Loucy (cell line): ENCODE measurements at regions not wholly inside any gene's neighbourhood (a gene's known extent, or its start where the extent isn't known, plus 50 kb on each side); places are given as distances from the start of the nearest gene placed in this dataset.

ENCODE experiments used
- H2AFZ ChIP-seq: fragments of 200-600 bp; sonication (generic); 2 replicates; pipeline ENCODE4 v1.6.0; 2016; ENCODE audit warnings: antibody characterized with exemption, mild to moderate bottlenecking, low read length, moderate library complexity
- H3F3A ChIP-seq: fragments of 200-600 bp; 2 replicates; pipeline ENCODE4 v1.6.0; 2016; ENCODE audit warnings: antibody characterized with exemption, low read depth, mild to moderate bottlenecking
- H3K27me3 ChIP-seq: fragments of 200-600 bp; sonication (generic); 2 replicates; pipeline ENCODE4 v1.6.1; 2014; ENCODE audit warnings: low read length, mild to moderate bottlenecking; ENCODE audit not compliant: insufficient read depth, poor library complexity, severe bottlenecking
- H3K36me3 ChIP-seq: fragments of 200-600 bp; sonication (generic); 2 replicates; pipeline ENCODE4 v1.6.1; 2016; ENCODE audit warnings: low read length; ENCODE audit not compliant: insufficient read depth
- H3K4me1 ChIP-seq: fragments of 200-600 bp; sonication (generic); 2 replicates; pipeline ENCODE4 v1.5.1; 2014; ENCODE audit warnings: low read length, mild to moderate bottlenecking; ENCODE audit not compliant: insufficient read depth, poor library complexity, severe bottlenecking
- H3K4me2 ChIP-seq: fragments of 200-600 bp; sonication (generic); 2 replicates; pipeline ENCODE4 v1.6.0; 2014; ENCODE audit warnings: antibody characterized with exemption, low read length, low read depth, mild to moderate bottlenecking; ENCODE audit not compliant: poor library complexity, severe bottlenecking
- H3K4me3 ChIP-seq: fragments of 200-600 bp; sonication (generic); 2 replicates; pipeline ENCODE4 v1.5.1; 2014; ENCODE audit warnings: low read length, mild to moderate bottlenecking, mixed read lengths; ENCODE audit not compliant: poor library complexity, severe bottlenecking
- H3K79me2 ChIP-seq: fragments of 200-600 bp; sonication (generic); 2 replicates; pipeline ENCODE4 v1.6.1; 2014; ENCODE audit warnings: low read length; ENCODE audit not compliant: insufficient read depth
- H3K9ac ChIP-seq: fragments of 200-600 bp; sonication (generic); 2 replicates; pipeline ENCODE4 v1.6.0; 2014; ENCODE audit warnings: mild to moderate bottlenecking, low read depth, low read length, moderate library complexity; ENCODE audit not compliant: poor library complexity, severe bottlenecking
- H3K9me2 ChIP-seq: fragments of 200-600 bp; sonication (generic); replicated peaks from 2 replicates; pipeline ENCODE4 v1.6.1; 2016; ENCODE audit warnings: low read depth, low read length, mixed read lengths
- H3K9me3 ChIP-seq: fragments of 200-600 bp; sonication (generic); 2 replicates; pipeline ENCODE4 v1.6.1; 2014; ENCODE audit warnings: mild to moderate bottlenecking, antibody characterized with exemption, low read length, low read depth; ENCODE audit not compliant: insufficient read depth
- H4K20me1 ChIP-seq: fragments of 200-600 bp; sonication (generic); 2 replicates; pipeline ENCODE4 v1.6.0; 2014; ENCODE audit warnings: antibody characterized with exemption, low read length, mild to moderate bottlenecking; ENCODE audit not compliant: insufficient read depth, poor library complexity, severe bottlenecking
- CTCF ChIP-seq: fragments of 200-600 bp; sonication (generic); conservative IDR thresholded peaks from 2 replicates; pipeline ENCODE4 v1.5.1; 2014; ENCODE audit warnings: mild to moderate bottlenecking, antibody characterized with exemption, low read length
- EZH2phosphoT487 ChIP-seq: fragments of 200-600 bp; IDR thresholded peaks from 2 replicates; pipeline ENCODE4 v1.6.1; 2018; ENCODE audit warnings: antibody characterized with exemption, mild to moderate bottlenecking, moderate library complexity, borderline replicate concordance

GRCh38 chr4:135186002-135186401, 984.4 kb upstream of the PABPC4L start:
- no peak overlapping the region for H3K9ac ChIP-seq
- no peaks in the 10 kb centered on the region for H3K9me3 ChIP-seq
- H2AFZ ChIP-seq = no peak overlapping the region
- H3K4me1 ChIP-seq = no peaks in the 10 kb centered on the region
- no peaks in the 10 kb centered on the region for H3K9me2 ChIP-seq
- no peak overlapping the region for H3K4me3 ChIP-seq
- H3K36me3 ChIP-seq = no peaks in the 10 kb centered on the region
- H3F3A ChIP-seq = no peaks in the 10 kb centered on the region
- no peaks in the 10 kb centered on the region for H3K79me2 ChIP-seq
- TF ChIP-seq CTCF (no peak), EZH2phosphoT487 (no peak)
- no peak overlapping the region for H3K4me2 ChIP-seq
- H4K20me1 ChIP-seq = no peaks in the 10 kb centered on the region
- H3K27me3 ChIP-seq = no peaks in the 10 kb centered on the region

GRCh38 chr4:135185256-135185655, 983.7 kb upstream of the PABPC4L start:
- TF ChIP-seq EZH2phosphoT487 = no peak
- TF ChIP-seq CTCF = no peak
- Histone ChIP-seq H3K4me2 (no peak overlapping the region), H3K9ac (no peak overlapping the region)

GRCh38 chr4:135184715-135185114, 983.1 kb upstream of the PABPC4L start:
- H3K27me3 ChIP-seq = no peaks in the 10 kb centered on the region
- H3K9ac ChIP-seq = no peak overlapping the region
- H2AFZ ChIP-seq = no peak overlapping the region

More at GRCh38 chr4:135185256-135185655, 983.7 kb upstream of the PABPC4L start:
- Histone ChIP-seq H3K9me3 (no peaks in the 10 kb centered on the region), H3K36me3 (no peaks in the 10 kb centered on the region), H3K4me1 (no peaks in the 10 kb centered on the region), H3K9me2 (no peaks in the 10 kb centered on the region), H3K79me2 (no peaks in the 10 kb centered on the region), H2AFZ (no peak overlapping the region), H3K4me3 (no peak overlapping the region), H3F3A (no peaks in the 10 kb centered on the region), H3K27me3 (no peaks in the 10 kb centered on the region), H4K20me1 (no peaks in the 10 kb centered on the region)

More at GRCh38 chr4:135184715-135185114, 983.1 kb upstream of the PABPC4L start:
- H3F3A ChIP-seq = no peaks in the 10 kb centered on the region
- no peaks in the 10 kb centered on the region for H4K20me1 ChIP-seq
- no peak overlapping the region for H3K4me3 ChIP-seq
- no peaks in the 10 kb centered on the region for H3K4me1 ChIP-seq
- H3K36me3 ChIP-seq = no peaks in the 10 kb centered on the region
- H3K4me2 ChIP-seq = no peak overlapping the region
- TF ChIP-seq EZH2phosphoT487 (no peak), CTCF (no peak)
- H3K79me2 ChIP-seq = no peaks in the 10 kb centered on the region
- H3K9me2 ChIP-seq = no peaks in the 10 kb centered on the region
- no peaks in the 10 kb centered on the region for H3K9me3 ChIP-seq
